ENCODE measurements at regions not wholly inside any gene's neighbourhood (a gene's known extent, or its start where the extent isn't known, plus 50 kb on each side); places are given as distances from the start of the nearest gene placed in this dataset.

- Histone ChIP-seq H3K27me3 (ENCODE audit: control insufficient read depth, insufficient read depth, low read length) (no peaks in the 10 kb centered on the region), H3K4me1 (ENCODE audit: control insufficient read depth, insufficient read depth, low read length) (no peaks in the 10 kb centered on the region), H3K9me3 (ENCODE audit: control insufficient read depth, insufficient read depth, low read depth, low read length) (no peaks in the 10 kb centered on the region), H3K4me3 (ENCODE audit: low read depth in 2 of 2, low read length in 2 of 2) (no peak overlapping the region), H3K27ac (ENCODE audit: low read length) (no peak overlapping the region), H3K36me3 (ENCODE audit: control insufficient read depth, insufficient read depth, low read length) (no peaks in the 10 kb centered on the region)
- no peak for ATAC-seq
- POLR2A ChIA-PET: no interaction called here
- intact Hi-C loops (cut with micrococcal nuclease; ENCODE audit: unreplicated experiment): no loop called here
- TF ChIP-seq POLR2AphosphoS5 (IDR thresholded peaks at IDR 0.05; ENCODE audit: low read depth, low read length): no peak
- TF ChIP-seq, protein P1, sequence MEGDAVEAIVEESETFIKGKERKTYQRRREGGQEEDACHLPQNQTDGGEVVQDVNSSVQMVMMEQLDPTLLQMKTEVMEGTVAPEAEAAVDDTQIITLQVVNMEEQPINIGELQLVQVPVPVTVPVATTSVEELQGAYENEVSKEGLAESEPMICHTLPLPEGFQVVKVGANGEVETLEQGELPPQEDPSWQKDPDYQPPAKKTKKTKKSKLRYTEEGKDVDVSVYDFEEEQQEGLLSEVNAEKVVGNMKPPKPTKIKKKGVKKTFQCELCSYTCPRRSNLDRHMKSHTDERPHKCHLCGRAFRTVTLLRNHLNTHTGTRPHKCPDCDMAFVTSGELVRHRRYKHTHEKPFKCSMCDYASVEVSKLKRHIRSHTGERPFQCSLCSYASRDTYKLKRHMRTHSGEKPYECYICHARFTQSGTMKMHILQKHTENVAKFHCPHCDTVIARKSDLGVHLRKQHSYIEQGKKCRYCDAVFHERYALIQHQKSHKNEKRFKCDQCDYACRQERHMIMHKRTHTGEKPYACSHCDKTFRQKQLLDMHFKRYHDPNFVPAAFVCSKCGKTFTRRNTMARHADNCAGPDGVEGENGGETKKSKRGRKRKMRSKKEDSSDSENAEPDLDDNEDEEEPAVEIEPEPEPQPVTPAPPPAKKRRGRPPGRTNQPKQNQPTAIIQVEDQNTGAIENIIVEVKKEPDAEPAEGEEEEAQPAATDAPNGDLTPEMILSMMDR (IDR thresholded peaks at IDR 0.05): no peak
- in situ Hi-C loops (cut with HindIII; ENCODE audit: low pct_unique_long_range_greater_than_20kb, low sequenced_read_pairs): no loop called here
- CTCF ChIA-PET: no interaction called here
- DNase-seq (ENCODE audit: low read depth, low spot score): no peak
- BruUV-seq (replicated peaks): no TSS peak
These were observed 547.6 kb downstream of the INSC start for GRCh38 chr11:15662285-15662684.

DNA sequence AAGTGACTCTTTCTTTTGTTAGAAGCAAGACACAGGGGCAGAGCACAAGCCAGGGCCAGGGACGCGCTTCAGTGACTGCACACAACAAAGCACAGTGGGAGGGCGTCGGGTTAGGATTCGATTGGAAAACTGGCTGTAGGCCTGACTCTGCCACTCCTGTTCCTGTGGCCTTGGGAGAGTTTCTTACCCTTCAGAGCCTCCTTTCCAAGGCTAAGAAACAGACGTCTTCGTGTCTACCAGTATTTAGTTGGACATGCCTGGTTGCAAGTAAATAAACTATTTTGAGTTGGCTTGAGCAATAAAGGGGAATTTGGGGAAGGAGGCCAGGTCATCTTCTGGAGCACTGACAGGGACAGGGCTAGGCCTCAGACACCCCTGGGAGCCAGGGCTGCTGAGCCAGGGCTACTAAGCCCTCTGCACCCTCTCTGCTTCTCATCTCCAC lies 549.1 kb downstream of the INSC start:
- ChIA-PET CTCF (no interaction called here), POLR2A (interaction anchor here (0.6 kb wide), 1 partner anchor 1097 kb away, joined by 3 read pairs; no protein-coding TSS in a partner anchor)
- ATAC-seq (no peak), DNase-seq (ENCODE audit: low read depth, low spot score) (no peak)
- Histone ChIP-seq H3K27me3 (ENCODE audit: control insufficient read depth, insufficient read depth, low read length) (no peaks in the 10 kb centered on the region), H3K9me3 (ENCODE audit: control insufficient read depth, insufficient read depth, low read depth, low read length) (no peaks in the 10 kb centered on the region), H3K4me1 (ENCODE audit: control insufficient read depth, insufficient read depth, low read length) (no peaks in the 10 kb centered on the region), H3K27ac (ENCODE audit: low read length) (no peak overlapping the region), H3K4me3 (ENCODE audit: low read depth in 2 of 2, low read length in 2 of 2) (no peak overlapping the region), H3K36me3 (ENCODE audit: control insufficient read depth, insufficient read depth, low read length) (no peaks in the 10 kb centered on the region)
- intact Hi-C loops (cut with micrococcal nuclease; ENCODE audit: unreplicated experiment) (no loop called here), in situ Hi-C loops (cut with HindIII; ENCODE audit: low pct_unique_long_range_greater_than_20kb, low sequenced_read_pairs) (no loop called here)
- TF ChIP-seq POLR2AphosphoS5 (IDR thresholded peaks at IDR 0.05; ENCODE audit: low read depth, low read length) (no peak), SIN3A (IDR thresholded peaks at IDR 0.05; ENCODE audit: borderline replicate concordance, insufficient read depth, low read depth, low read length) (no peak), REST (IDR thresholded peaks at IDR 0.05; ENCODE audit: insufficient read depth in 1 of 2, low read depth in 2 of 2, low read length in 1 of 2) (no peak), TCF7L2 (IDR thresholded peaks at IDR 0.05; ENCODE audit: low read depth, low read length) (no peak)
- TF ChIP-seq, protein P1 (IDR thresholded peaks at IDR 0.05): no peak
- BruUV-seq (replicated peaks): no TSS peak

Measured in Panc1 (cell line).